IMR-90 (cell line): ENCODE measurements at regions not wholly inside any gene's neighbourhood (a gene's known extent, or its start where the extent isn't known, plus 50 kb on each side); places are given as distances from the start of the nearest gene placed in this dataset.

Experiments used
- ATAC-seq: fragments of 200-7000 bp; cut with Tn5 transposase; 2 replicates; pipeline ENCODE4 v1.9.1; 2020; ENCODE audit warnings: low read depth, mild to moderate bottlenecking, moderate library complexity
- BruUV-seq: library from RNA; stranded (reverse); fragments of 400-500 nt; replicated peaks from 2 replicates; lab custom pipeline; 2021; lab: Mats Ljungman, UMichigan
- CTCF ChIA-PET: fragments of 300-600 bp; formaldehyde crosslinking; extraction: SDS; loops from one replicate; lab custom pipeline; 2021; ENCODE audit warnings: antibody characterized with exemption; lab: Yijun Ruan, JAX
- POLR2A ChIA-PET: fragments of 300-600 bp; sonication (Branson Sonifier 250); formaldehyde crosslinking; loops from one replicate; lab custom pipeline; 2022; ENCODE audit warnings: antibody characterized with exemption; ENCODE audit not compliant: unreplicated experiment; lab: Charles Lee
- DNase-seq: peaks from one replicate; pipeline ENCODE4 v3.0.0; 2013
- H2AFZ ChIP-seq: replicated peaks from 2 replicates; pipeline ENCODE3; 2013; ENCODE audit warnings: low read length, mild to moderate bottlenecking; ENCODE audit not compliant: poor library complexity
- H2AK5ac ChIP-seq: 2 replicates; pipeline ENCODE4 v1.6.1; 2013; ENCODE audit warnings: low read depth, low read length, inconsistent platforms
- H2AK9ac ChIP-seq: replicated peaks from 2 replicates; pipeline ENCODE3; 2013; ENCODE audit warnings: mild to moderate bottlenecking, low read depth, low read length, moderate library complexity; ENCODE audit not compliant: poor library complexity
- H2BK120ac ChIP-seq: 2 replicates; pipeline ENCODE4 v1.6.1; 2013; ENCODE audit warnings: low read depth, low read length, inconsistent platforms
- H2BK15ac ChIP-seq: 3 replicates; pipeline ENCODE4 v1.6.1; 2013; ENCODE audit warnings: low read depth, low read length, inconsistent platforms
- H2BK20ac ChIP-seq: 2 replicates; pipeline ENCODE4 v1.6.1; 2013; ENCODE audit warnings: low read depth, mild to moderate bottlenecking, inconsistent platforms, low read length, moderate library complexity
- H2BK5ac ChIP-seq: 2 replicates; pipeline ENCODE4 v1.6.1; 2013; ENCODE audit warnings: mild to moderate bottlenecking, low read depth, low read length, inconsistent platforms; ENCODE audit not compliant: poor library complexity, severe bottlenecking
- H3K14ac ChIP-seq: replicated peaks from 2 replicates; pipeline ENCODE4 v1.6.1; 2013; ENCODE audit warnings: low read depth, low read length, inconsistent platforms
- H3K18ac ChIP-seq: 2 replicates; pipeline ENCODE4 v1.6.1; 2013; ENCODE audit warnings: low read depth, low read length, control low read depth
- H3K23ac ChIP-seq: 2 replicates; pipeline ENCODE4 v1.6.1; 2013; ENCODE audit warnings: low read depth, low read length, inconsistent platforms
- H3K27ac ChIP-seq: 2 replicates; pipeline ENCODE4 v1.5.1; 2013; ENCODE audit warnings: mild to moderate bottlenecking, control low read depth, low read length; ENCODE audit not compliant: insufficient read depth
- H3K27me3 ChIP-seq: 2 replicates; pipeline ENCODE4 v1.6.1; 2013; ENCODE audit warnings: low read length; ENCODE audit not compliant: control insufficient read depth, insufficient read depth
- H3K36me3 ChIP-seq: 2 replicates; pipeline ENCODE4 v1.6.1; 2013; ENCODE audit warnings: low read length, mixed read lengths; ENCODE audit not compliant: control insufficient read depth, insufficient read depth
- H3K4ac ChIP-seq: 2 replicates; pipeline ENCODE4 v1.6.1; 2013; ENCODE audit warnings: low read depth, low read length, inconsistent platforms
- H3K4me1 ChIP-seq: 2 replicates; pipeline ENCODE4 v1.6.1; 2013; ENCODE audit warnings: low read length, mixed read lengths; ENCODE audit not compliant: control insufficient read depth, insufficient read depth
- H3K4me2 ChIP-seq: 2 replicates; pipeline ENCODE4 v1.6.1; 2013; ENCODE audit warnings: low read depth, mild to moderate bottlenecking, control low read depth, low read length, moderate library complexity
- H3K4me3 ChIP-seq: 2 replicates; pipeline ENCODE4 v1.5.1; 2013; ENCODE audit warnings: low read depth, mild to moderate bottlenecking, control low read depth, low read length, moderate library complexity; ENCODE audit not compliant: insufficient read depth
- H3K56ac ChIP-seq: 2 replicates; pipeline ENCODE4 v1.6.1; 2013; ENCODE audit warnings: low read length, inconsistent platforms; ENCODE audit not compliant: insufficient read depth; ENCODE audit errors: extremely low read depth
- H3K79me1 ChIP-seq, 2 experiments: 2 replicates each; pipeline ENCODE4 v1.6.1; 2013; ENCODE audit warnings: low read length in 2 of 2, inconsistent platforms in 1 of 2, low read depth in 1 of 2
- H3K9ac ChIP-seq: 2 replicates; pipeline ENCODE4 v1.6.1; 2013; ENCODE audit warnings: low read depth, low read length, control low read depth
- H3K9me1 ChIP-seq: 2 replicates; pipeline ENCODE4 v1.6.1; 2013; ENCODE audit warnings: low read length, inconsistent platforms; ENCODE audit not compliant: insufficient read depth
- H3K9me3 ChIP-seq: 2 replicates; pipeline ENCODE4 v1.6.1; 2013; ENCODE audit warnings: low read length; ENCODE audit not compliant: control insufficient read depth, insufficient read depth
- H4K20me1 ChIP-seq: 2 replicates; pipeline ENCODE4 v1.6.1; 2013; ENCODE audit warnings: low read length, inconsistent platforms; ENCODE audit not compliant: insufficient read depth
- H4K5ac ChIP-seq: 2 replicates; pipeline ENCODE4 v1.6.1; 2013; ENCODE audit warnings: mild to moderate bottlenecking, low read depth, low read length, control low read depth
- H4K8ac ChIP-seq, 2 experiments: 2 replicates each; pipeline ENCODE4 v1.6.1; 2013; ENCODE audit warnings: low read depth in 2 of 2, low read length in 2 of 2, control low read depth in 1 of 2, inconsistent platforms in 1 of 2
- H4K91ac ChIP-seq: 2 replicates; pipeline ENCODE4 v1.6.1; 2013; ENCODE audit warnings: low read depth, low read length, inconsistent platforms; ENCODE audit not compliant: insufficient read depth
- BHLHE40 ChIP-seq: fragments of 150-350 bp; IDR thresholded peaks from 2 replicates; pipeline ENCODE4 v1.6.1; 2016; ENCODE audit warnings: mild to moderate bottlenecking, low read depth, low read length
- CEBPB ChIP-seq: IDR thresholded peaks from 2 replicates; pipeline ENCODE4 v1.6.1; 2012; ENCODE audit warnings: low read depth, low read length, improper control_type of control experiment
- CHD1 ChIP-seq: IDR thresholded peaks from 2 replicates; pipeline ENCODE4 v1.6.1; 2012; ENCODE audit warnings: low read depth, low read length, improper control_type of control experiment
- FOS ChIP-seq: fragments of 150-350 bp; IDR thresholded peaks from 2 replicates; pipeline ENCODE4 v1.6.1; 2016; ENCODE audit warnings: low read depth, low read length
- MAFK ChIP-seq: IDR thresholded peaks from 2 replicates; pipeline ENCODE4 v1.6.1; 2012; ENCODE audit warnings: low read depth, low read length, improper control_type of control experiment
- MAZ ChIP-seq: IDR thresholded peaks from 2 replicates; pipeline ENCODE4 v1.6.1; 2012; ENCODE audit warnings: low read depth, mild to moderate bottlenecking, low read length, improper control_type of control experiment, moderate library complexity, borderline replicate concordance
- MXI1 ChIP-seq: IDR thresholded peaks from 2 replicates; pipeline ENCODE4 v1.6.1; 2012; ENCODE audit warnings: low read depth, mild to moderate bottlenecking, low read length, moderate library complexity, borderline replicate concordance
- NFE2L2 ChIP-seq: fragments of 150-350 bp; IDR thresholded peaks from 2 replicates; pipeline ENCODE4 v1.6.1; 2016; ENCODE audit warnings: low read depth, mild to moderate bottlenecking, low read length
- POLR2A ChIP-seq: IDR thresholded peaks from 2 replicates; pipeline ENCODE4 v1.6.1; 2012; ENCODE audit warnings: mild to moderate bottlenecking, low read depth, low read length
- RAD21 ChIP-seq: IDR thresholded peaks from 2 replicates; pipeline ENCODE4 v1.6.1; 2012; ENCODE audit warnings: low read length, improper control_type of control experiment
- RCOR1 ChIP-seq: IDR thresholded peaks from 2 replicates; pipeline ENCODE4 v1.6.1; 2012; ENCODE audit warnings: mild to moderate bottlenecking, low read length, improper control_type of control experiment; ENCODE audit not compliant: insufficient replicate concordance
- RFX5 ChIP-seq: IDR thresholded peaks from 2 replicates; pipeline ENCODE4 v1.8.0; 2012; ENCODE audit warnings: low read depth, mild to moderate bottlenecking, low read length, moderate library complexity
- SMC3 ChIP-seq: fragments of 150-350 bp; IDR thresholded peaks from 2 replicates; pipeline ENCODE4 v1.6.1; 2016; ENCODE audit warnings: low read depth, mild to moderate bottlenecking, antibody characterized with exemption, low read length, moderate library complexity
- WGBS, 2 experiments: methylation state at CpG; one replicate each; pipeline versions ENCODE4 v1.1.5 to v1.1.7; 2013; ENCODE audit warnings: missing lambda C conversion rate in 2 of 2; ENCODE audit not compliant: insufficient read length in 1 of 2; ENCODE audit errors: extremely low coverage in 2 of 2; 5-methylcytosine and 5-hydroxymethylcytosine counted together
- dilution Hi-C: fragments of 300-500 bp; cut with HindIII; formaldehyde crosslinking; loops from one replicate; pipeline ENCODE4 v1.14.3; 2018; ENCODE audit warnings: low sequenced_read_pairs; ENCODE audit not compliant: unreplicated experiment
- in situ Hi-C: fragments of 300-500 bp; cut with MboI; formaldehyde crosslinking; loops from 3 replicates; pipeline ENCODE4 v1.14.3; 2019; ENCODE audit warnings: low sequenced_read_pairs, inconsistent platforms, mixed read lengths
- intact Hi-C: fragments of 100-400 bp; cut with micrococcal nuclease; formaldehyde crosslinking; loops from 2 replicates; pipeline ENCODE4 v1.10.0; 2022
- TF ChIP-seq, protein P1 (sequence below): conservative IDR thresholded peaks from 2 replicates; pipeline ENCODE4 v1.5.1; 2012; ENCODE audit warnings: mild to moderate bottlenecking, low read depth, low read length, improper control_type of control experiment
- TF ChIP-seq, protein P2 (sequence below): fragments of 150-350 bp; IDR thresholded peaks from 2 replicates; pipeline ENCODE4 v1.6.1; 2017; ENCODE audit warnings: mild to moderate bottlenecking, antibody characterized with exemption, low read length, low read depth
- TF ChIP-seq, protein P3 (sequence below): fragments of 150-350 bp; IDR thresholded peaks from 2 replicates; pipeline ENCODE4 v1.6.1; 2016; ENCODE audit warnings: low read depth, mild to moderate bottlenecking, low read length, moderate library complexity, borderline replicate concordance

DNA sequence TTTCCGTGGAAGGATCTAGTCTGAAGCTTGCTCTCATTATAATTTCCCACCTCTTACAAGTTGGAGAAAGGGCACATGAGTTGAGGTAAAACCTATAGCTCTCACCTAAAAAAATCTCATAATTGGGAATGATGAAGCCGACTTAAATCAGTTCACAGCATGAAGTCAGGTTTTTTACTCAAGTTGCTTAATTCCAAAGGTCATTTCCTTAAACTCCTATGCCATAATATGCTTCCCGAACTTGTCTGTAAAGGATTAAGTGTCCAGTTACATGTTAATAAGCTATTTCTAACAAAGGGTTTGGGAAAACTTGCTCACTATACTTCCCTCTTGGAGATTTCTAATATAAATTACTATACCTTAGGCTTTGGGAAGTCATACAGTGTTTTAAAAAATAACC lies 481.2 kb downstream of the NUP35 start:
- no peak overlapping the region for H2BK120ac ChIP-seq
- dilution Hi-C loops: no loop called here
- H2BK20ac ChIP-seq: no peak overlapping the region
- no peak overlapping the region for H3K9ac ChIP-seq
- H4K8ac ChIP-seq: no peak overlapping the region
- H3K27me3 ChIP-seq: no peaks in the 10 kb centered on the region
- no CpG with 5 or more reads among the region's 3 CpGs for WGBS, 2 experiments
- TF ChIP-seq MXI1 (no peak), RFX5 (no peak), SMC3 (no peak), NFE2L2 (no peak), CEBPB (no peak), CHD1 (no peak), FOS (no peak), MAFK (no peak), POLR2A (no peak), BHLHE40 (no peak), MAZ (no peak), RCOR1 (no peak), RAD21 (no peak)
- TF ChIP-seq, protein P1, sequence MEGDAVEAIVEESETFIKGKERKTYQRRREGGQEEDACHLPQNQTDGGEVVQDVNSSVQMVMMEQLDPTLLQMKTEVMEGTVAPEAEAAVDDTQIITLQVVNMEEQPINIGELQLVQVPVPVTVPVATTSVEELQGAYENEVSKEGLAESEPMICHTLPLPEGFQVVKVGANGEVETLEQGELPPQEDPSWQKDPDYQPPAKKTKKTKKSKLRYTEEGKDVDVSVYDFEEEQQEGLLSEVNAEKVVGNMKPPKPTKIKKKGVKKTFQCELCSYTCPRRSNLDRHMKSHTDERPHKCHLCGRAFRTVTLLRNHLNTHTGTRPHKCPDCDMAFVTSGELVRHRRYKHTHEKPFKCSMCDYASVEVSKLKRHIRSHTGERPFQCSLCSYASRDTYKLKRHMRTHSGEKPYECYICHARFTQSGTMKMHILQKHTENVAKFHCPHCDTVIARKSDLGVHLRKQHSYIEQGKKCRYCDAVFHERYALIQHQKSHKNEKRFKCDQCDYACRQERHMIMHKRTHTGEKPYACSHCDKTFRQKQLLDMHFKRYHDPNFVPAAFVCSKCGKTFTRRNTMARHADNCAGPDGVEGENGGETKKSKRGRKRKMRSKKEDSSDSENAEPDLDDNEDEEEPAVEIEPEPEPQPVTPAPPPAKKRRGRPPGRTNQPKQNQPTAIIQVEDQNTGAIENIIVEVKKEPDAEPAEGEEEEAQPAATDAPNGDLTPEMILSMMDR: no peak
- TF ChIP-seq, protein P2, sequence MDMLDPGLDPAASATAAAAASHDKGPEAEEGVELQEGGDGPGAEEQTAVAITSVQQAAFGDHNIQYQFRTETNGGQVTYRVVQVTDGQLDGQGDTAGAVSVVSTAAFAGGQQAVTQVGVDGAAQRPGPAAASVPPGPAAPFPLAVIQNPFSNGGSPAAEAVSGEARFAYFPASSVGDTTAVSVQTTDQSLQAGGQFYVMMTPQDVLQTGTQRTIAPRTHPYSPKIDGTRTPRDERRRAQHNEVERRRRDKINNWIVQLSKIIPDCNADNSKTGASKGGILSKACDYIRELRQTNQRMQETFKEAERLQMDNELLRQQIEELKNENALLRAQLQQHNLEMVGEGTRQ: no peak
- TF ChIP-seq, protein P3, sequence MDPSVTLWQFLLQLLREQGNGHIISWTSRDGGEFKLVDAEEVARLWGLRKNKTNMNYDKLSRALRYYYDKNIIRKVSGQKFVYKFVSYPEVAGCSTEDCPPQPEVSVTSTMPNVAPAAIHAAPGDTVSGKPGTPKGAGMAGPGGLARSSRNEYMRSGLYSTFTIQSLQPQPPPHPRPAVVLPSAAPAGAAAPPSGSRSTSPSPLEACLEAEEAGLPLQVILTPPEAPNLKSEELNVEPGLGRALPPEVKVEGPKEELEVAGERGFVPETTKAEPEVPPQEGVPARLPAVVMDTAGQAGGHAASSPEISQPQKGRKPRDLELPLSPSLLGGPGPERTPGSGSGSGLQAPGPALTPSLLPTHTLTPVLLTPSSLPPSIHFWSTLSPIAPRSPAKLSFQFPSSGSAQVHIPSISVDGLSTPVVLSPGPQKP: no peak
- H3K9me3 ChIP-seq: peaks cover 6% of the 10 kb centered on the region
- H2AK5ac ChIP-seq: no peak overlapping the region
- H3K4me3 ChIP-seq: no peak overlapping the region
- intact Hi-C loops: no loop called here
- no peak overlapping the region for H4K91ac ChIP-seq
- in situ Hi-C loops: no loop called here
- H3K4ac ChIP-seq: no peak overlapping the region
- no peak overlapping the region for H2AFZ ChIP-seq
- no peaks in the 10 kb centered on the region for H4K20me1 ChIP-seq
- H3K36me3 ChIP-seq: no peaks in the 10 kb centered on the region
- H3K4me2 ChIP-seq: no peak overlapping the region
- no peak overlapping the region for H3K27ac ChIP-seq
- no peak overlapping the region for H3K18ac ChIP-seq
- H3K56ac ChIP-seq: no peak overlapping the region
- H2BK15ac ChIP-seq: no peak overlapping the region
- no peaks in the 10 kb centered on the region for H3K79me1 ChIP-seq
- ChIA-PET POLR2A (no interaction called here), CTCF (interaction anchor here (1.0 kb wide), 1 partner anchor 9 kb away, joined by 3 read pairs; no protein-coding TSS in a partner anchor)
- no TSS peak for BruUV-seq
- H3K23ac ChIP-seq: no peak overlapping the region
- no peak for DNase-seq
- H3K4me1 ChIP-seq: no peaks in the 10 kb centered on the region
- H3K9me1 ChIP-seq: no peaks in the 10 kb centered on the region
- H4K5ac ChIP-seq: no peak overlapping the region
- ATAC-seq: no peak
- no peak overlapping the region for H3K14ac ChIP-seq
- H2BK5ac ChIP-seq: no peak overlapping the region
- no peak overlapping the region for H2AK9ac ChIP-seq
